ENCODE measurements at regions not wholly inside any gene's neighbourhood (a gene's known extent, or its start where the extent isn't known, plus 50 kb on each side); places are given as distances from the start of the nearest gene placed in this dataset.

GRCh38 chr5:7995688-7996294, 126.8 kb downstream of the MTRR start:
- no peak overlapping the region for H3K4me3 ChIP-seq (ENCODE audit: low read depth in 1 of 2, low read length in 2 of 2)
- no peaks in the 10 kb centered on the region for H3K4me1 ChIP-seq (ENCODE audit: control insufficient read depth in 1 of 2, insufficient read depth in 2 of 2, low read length in 2 of 2)
- H3K36me3 ChIP-seq (ENCODE audit: control insufficient read depth in 1 of 2, insufficient read depth in 2 of 2, low read length in 2 of 2): no peaks in the 10 kb centered on the region
- no peak overlapping the region for H3K27ac ChIP-seq (ENCODE audit: low read length)
- no peaks in the 10 kb centered on the region for H3K27me3 ChIP-seq (ENCODE audit: low read depth, low read length)
- H3K9me3 ChIP-seq (ENCODE audit: control insufficient read depth in 1 of 2, low read length in 2 of 2): peaks cover 0 to 3% of the 10 kb centered on the region in 2 donors

- Histone ChIP-seq H3K4me1 (ENCODE audit: control insufficient read depth in 1 of 2, insufficient read depth in 2 of 2, low read length in 2 of 2) (no peaks in the 10 kb centered on the region), H3K27ac (ENCODE audit: low read length) (no peak overlapping the region), H3K36me3 (ENCODE audit: control insufficient read depth in 1 of 2, insufficient read depth in 2 of 2, low read length in 2 of 2) (no peaks in the 10 kb centered on the region), H3K27me3 (ENCODE audit: low read depth, low read length) (no peaks in the 10 kb centered on the region), H3K4me3 (ENCODE audit: low read depth in 1 of 2, low read length in 2 of 2) (no peak overlapping the region), H3K9me3 (ENCODE audit: control insufficient read depth in 1 of 2, low read length in 2 of 2) (no peaks in the 10 kb centered on the region)
These were observed 136.5 kb downstream of the MTRR start for GRCh38 chr5:8005416-8005815.

- no peak overlapping the region for H3K4me3 ChIP-seq (ENCODE audit: low read depth in 1 of 2, low read length in 2 of 2)
- no peaks in the 10 kb centered on the region for H3K27me3 ChIP-seq (ENCODE audit: low read depth, low read length)
- H3K9me3 ChIP-seq (ENCODE audit: control insufficient read depth in 1 of 2, low read length in 2 of 2): no peaks in the 10 kb centered on the region
- H3K36me3 ChIP-seq (ENCODE audit: control insufficient read depth in 1 of 2, insufficient read depth in 2 of 2, low read length in 2 of 2): no peaks in the 10 kb centered on the region
- H3K4me1 ChIP-seq (ENCODE audit: control insufficient read depth in 1 of 2, insufficient read depth in 2 of 2, low read length in 2 of 2): no peaks in the 10 kb centered on the region
- H3K27ac ChIP-seq (ENCODE audit: low read length): no peak overlapping the region
These were observed 143.4 kb downstream of the MTRR start for GRCh38 chr5:8012131-8012977.

- no peaks in the 10 kb centered on the region for H3K36me3 ChIP-seq (ENCODE audit: control insufficient read depth in 1 of 2, insufficient read depth in 2 of 2, low read length in 2 of 2)
- no peak overlapping the region for H3K27ac ChIP-seq (ENCODE audit: low read length)
- no peaks in the 10 kb centered on the region for H3K27me3 ChIP-seq (ENCODE audit: low read depth, low read length)
- no peaks in the 10 kb centered on the region for H3K4me1 ChIP-seq (ENCODE audit: control insufficient read depth in 1 of 2, insufficient read depth in 2 of 2, low read length in 2 of 2)
- H3K9me3 ChIP-seq (ENCODE audit: control insufficient read depth in 1 of 2, low read length in 2 of 2): no peaks in the 10 kb centered on the region
- H3K4me3 ChIP-seq (ENCODE audit: low read depth in 1 of 2, low read length in 2 of 2): no peak overlapping the region
These were observed 145.2 kb downstream of the MTRR start for GRCh38 chr5:8013948-8014710.

GRCh38 chr5:8019719-8020218, 150.8 kb downstream of the MTRR start:
- no peaks in the 10 kb centered on the region for H3K9me3 ChIP-seq (ENCODE audit: control insufficient read depth in 1 of 2, low read length in 2 of 2)
- no peaks in the 10 kb centered on the region for H3K36me3 ChIP-seq (ENCODE audit: control insufficient read depth in 1 of 2, insufficient read depth in 2 of 2, low read length in 2 of 2)
- H3K27me3 ChIP-seq (ENCODE audit: low read depth, low read length): no peaks in the 10 kb centered on the region
- H3K4me3 ChIP-seq (ENCODE audit: low read depth in 1 of 2, low read length in 2 of 2): no peak overlapping the region
- H3K4me1 ChIP-seq (ENCODE audit: control insufficient read depth in 1 of 2, insufficient read depth in 2 of 2, low read length in 2 of 2): no peaks in the 10 kb centered on the region
- H3K27ac ChIP-seq (ENCODE audit: low read length): no peak overlapping the region

- H3K4me1 ChIP-seq (ENCODE audit: control insufficient read depth in 1 of 2, insufficient read depth in 2 of 2, low read length in 2 of 2): no peaks in the 10 kb centered on the region
- H3K9me3 ChIP-seq (ENCODE audit: control insufficient read depth in 1 of 2, low read length in 2 of 2): no peaks in the 10 kb centered on the region
- H3K36me3 ChIP-seq (ENCODE audit: control insufficient read depth in 1 of 2, insufficient read depth in 2 of 2, low read length in 2 of 2): no peaks in the 10 kb centered on the region
- H3K27ac ChIP-seq (ENCODE audit: low read length): no peak overlapping the region
- no peak overlapping the region for H3K4me3 ChIP-seq (ENCODE audit: low read depth in 1 of 2, low read length in 2 of 2)
- H3K27me3 ChIP-seq (ENCODE audit: low read depth, low read length): no peaks in the 10 kb centered on the region
These were observed 152.0 kb downstream of the MTRR start for GRCh38 chr5:8020861-8021514.

- H3K4me3 ChIP-seq (ENCODE audit: low read depth in 1 of 2, low read length in 2 of 2): no peak overlapping the region
- no peaks in the 10 kb centered on the region for H3K27me3 ChIP-seq (ENCODE audit: low read depth, low read length)
- no peaks in the 10 kb centered on the region for H3K4me1 ChIP-seq (ENCODE audit: control insufficient read depth in 1 of 2, insufficient read depth in 2 of 2, low read length in 2 of 2)
These were observed 159.3 kb downstream of the MTRR start for GRCh38 chr5:8028243-8028642.

GRCh38 chr5:8033261-8033660, 164.3 kb downstream of the MTRR start:
- Histone ChIP-seq H3K27ac (ENCODE audit: low read length) (no peak overlapping the region), H3K9me3 (ENCODE audit: control insufficient read depth in 1 of 2, low read length in 2 of 2) (no peaks in the 10 kb centered on the region), H3K4me1 (ENCODE audit: control insufficient read depth in 1 of 2, insufficient read depth in 2 of 2, low read length in 2 of 2) (no peaks in the 10 kb centered on the region), H3K27me3 (ENCODE audit: low read depth, low read length) (no peaks in the 10 kb centered on the region), H3K4me3 (ENCODE audit: low read depth in 1 of 2, low read length in 2 of 2) (no peak overlapping the region), H3K36me3 (ENCODE audit: control insufficient read depth in 1 of 2, insufficient read depth in 2 of 2, low read length in 2 of 2) (no peaks in the 10 kb centered on the region)

More at GRCh38 chr5:8028243-8028642, 159.3 kb downstream of the MTRR start:
- H3K36me3 ChIP-seq (ENCODE audit: control insufficient read depth in 1 of 2, insufficient read depth in 2 of 2, low read length in 2 of 2): no peaks in the 10 kb centered on the region
- H3K9me3 ChIP-seq (ENCODE audit: control insufficient read depth in 1 of 2, low read length in 2 of 2): no peaks in the 10 kb centered on the region
- no peak overlapping the region for H3K27ac ChIP-seq (ENCODE audit: low read length)

- no peaks in the 10 kb centered on the region for H3K27me3 ChIP-seq (ENCODE audit: low read depth, low read length)
These were observed 165.9 kb downstream of the MTRR start for GRCh38 chr5:8034852-8035251.

GRCh38 chr5:8048920-8049319, 180.0 kb downstream of the MTRR start:
- no peaks in the 10 kb centered on the region for H3K27me3 ChIP-seq (ENCODE audit: low read depth, low read length)
- H3K4me1 ChIP-seq (ENCODE audit: control insufficient read depth in 1 of 2, insufficient read depth in 2 of 2, low read length in 2 of 2): no peaks in the 10 kb centered on the region
- H3K36me3 ChIP-seq (ENCODE audit: control insufficient read depth in 1 of 2, insufficient read depth in 2 of 2, low read length in 2 of 2): no peaks in the 10 kb centered on the region
- H3K27ac ChIP-seq (ENCODE audit: low read length): no peak overlapping the region
- no peak overlapping the region for H3K4me3 ChIP-seq (ENCODE audit: low read depth in 1 of 2, low read length in 2 of 2)
- H3K9me3 ChIP-seq (ENCODE audit: control insufficient read depth in 1 of 2, low read length in 2 of 2): no peaks in the 10 kb centered on the region

More at GRCh38 chr5:8034852-8035251, 165.9 kb downstream of the MTRR start:
- Histone ChIP-seq H3K4me1 (ENCODE audit: control insufficient read depth in 1 of 2, insufficient read depth in 2 of 2, low read length in 2 of 2) (no peaks in the 10 kb centered on the region), H3K36me3 (ENCODE audit: control insufficient read depth in 1 of 2, insufficient read depth in 2 of 2, low read length in 2 of 2) (no peaks in the 10 kb centered on the region), H3K27ac (ENCODE audit: low read length) (no peak overlapping the region), H3K9me3 (ENCODE audit: control insufficient read depth in 1 of 2, low read length in 2 of 2) (no peaks in the 10 kb centered on the region), H3K4me3 (ENCODE audit: low read depth in 1 of 2, low read length in 2 of 2) (no peak overlapping the region)
